ENCODE measurements at regions not wholly inside any gene's neighbourhood (a gene's known extent, or its start where the extent isn't known, plus 50 kb on each side); places are given as distances from the start of the nearest gene placed in this dataset.
"Not testable (repeated sequence)": the region's sequence is repeated elsewhere in the genome, so short reads cannot be mapped to it uniquely, and the experiment has no call there.

DNA sequence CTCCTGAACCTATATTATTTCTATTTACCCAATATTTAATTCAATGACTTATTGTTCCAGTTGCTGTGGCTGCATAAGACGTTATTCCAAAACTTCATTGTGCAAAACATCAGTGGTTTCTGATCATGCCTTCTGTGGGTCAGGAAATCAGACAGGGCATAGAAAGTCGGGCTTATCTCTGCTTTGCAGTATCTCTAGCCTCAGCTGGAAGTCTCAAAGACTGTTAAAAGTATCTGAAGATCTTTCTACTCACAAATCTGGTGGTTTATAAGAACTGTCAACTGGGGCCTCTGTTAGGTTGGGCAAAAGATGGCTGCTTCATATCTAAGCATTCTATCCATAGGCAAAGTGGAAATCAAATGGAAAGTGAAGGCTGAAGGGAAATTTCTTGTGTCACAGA lies 687.7 kb upstream of the ARRDC3 start:
- DNase-seq: no peak

DNA sequence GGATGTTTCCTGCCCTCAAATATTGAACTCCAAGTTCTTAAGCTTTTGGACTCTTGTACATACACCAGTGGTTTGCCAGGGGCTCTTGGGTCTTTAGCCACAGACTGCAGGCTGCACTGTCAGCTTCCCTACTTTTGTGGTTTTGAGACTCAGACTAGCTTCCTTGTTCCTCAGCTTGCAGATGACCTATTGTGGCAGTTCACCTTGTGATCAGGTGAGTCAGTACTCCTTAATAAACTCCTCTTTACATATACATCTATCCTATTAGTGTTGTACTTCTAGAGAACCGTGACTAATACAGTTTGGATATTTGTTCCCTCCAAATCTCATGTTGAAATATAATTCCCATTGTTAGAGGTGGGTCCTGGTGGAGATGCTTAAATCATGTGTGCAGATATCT lies 681.9 kb upstream of the ARRDC3 start:
- DNase-seq: no peak

DNA sequence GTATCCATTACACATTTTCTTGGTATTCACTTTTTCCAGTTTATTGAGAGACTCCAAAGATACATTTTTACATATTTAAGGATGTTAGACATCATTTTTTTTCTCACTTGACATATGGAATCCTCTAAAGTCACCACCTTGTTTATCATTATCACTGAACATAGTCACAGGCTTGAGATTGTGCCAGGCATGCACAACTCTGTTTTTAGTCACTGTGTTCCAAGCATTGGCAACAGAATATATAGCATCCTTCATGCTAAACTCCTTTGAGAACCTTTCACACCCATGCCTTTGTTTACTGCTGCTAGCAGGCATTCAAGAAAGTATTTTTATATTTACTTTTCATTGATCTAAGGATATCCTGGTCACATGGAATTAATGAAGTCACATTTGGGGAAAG lies 668.6 kb upstream of the ARRDC3 start:
- DNase-seq: no peak

DNA sequence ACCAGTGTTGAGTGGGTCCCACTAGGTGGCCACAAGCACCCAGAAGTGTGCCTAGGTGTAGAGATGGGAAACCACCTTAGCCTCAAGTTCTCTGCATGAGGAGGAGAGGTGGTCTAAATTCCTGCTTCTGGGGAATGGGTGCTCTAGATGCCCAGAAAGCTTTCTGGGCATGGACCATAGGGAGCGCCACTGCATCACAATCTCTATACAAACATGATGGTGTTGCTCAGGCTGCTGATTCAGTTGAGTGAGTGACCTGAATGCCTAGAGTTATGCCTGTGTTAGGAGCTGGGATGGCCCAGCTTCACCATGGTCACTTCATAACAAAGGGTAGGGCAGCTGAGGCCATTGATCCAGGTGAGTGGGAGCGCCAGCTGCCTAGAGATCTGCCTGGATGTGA lies 667.9 kb upstream of the ARRDC3 start:
- no peak for DNase-seq

DNA sequence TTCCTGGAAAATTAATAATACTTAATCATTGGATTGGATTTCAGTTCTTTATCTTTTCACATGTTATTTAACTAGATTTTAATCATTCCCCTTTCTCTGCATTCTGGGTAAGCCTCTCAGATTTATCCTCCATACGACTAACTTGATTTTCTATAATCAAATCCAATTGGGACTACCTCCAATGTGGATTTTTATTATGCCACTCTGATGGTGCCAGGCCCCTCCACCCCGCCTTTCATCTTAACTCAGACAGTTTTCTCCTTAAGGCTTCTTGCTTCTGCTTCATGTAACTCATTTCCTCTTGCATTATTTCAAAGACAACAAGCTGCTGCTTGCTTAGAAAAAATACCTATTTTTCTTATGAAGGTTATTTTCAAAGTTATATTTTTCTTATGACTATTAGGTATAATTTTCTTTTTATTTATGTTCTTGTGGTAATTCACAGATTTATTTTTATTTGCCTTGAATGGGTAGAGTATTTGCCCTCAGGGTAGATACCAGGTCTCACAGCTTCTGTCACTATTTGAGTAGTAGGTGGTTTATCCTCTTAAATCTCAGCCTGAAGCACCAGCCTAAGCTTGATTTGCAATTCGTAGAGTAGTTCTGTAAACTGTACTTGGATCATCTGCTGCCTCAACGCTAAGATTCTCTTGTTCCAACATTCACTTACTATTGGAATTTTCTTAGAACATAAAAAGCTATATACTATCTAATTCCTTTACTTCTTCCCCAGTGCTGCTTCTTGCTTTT lies 659.0 kb upstream of the ARRDC3 start:
- no peak for DNase-seq

DNA sequence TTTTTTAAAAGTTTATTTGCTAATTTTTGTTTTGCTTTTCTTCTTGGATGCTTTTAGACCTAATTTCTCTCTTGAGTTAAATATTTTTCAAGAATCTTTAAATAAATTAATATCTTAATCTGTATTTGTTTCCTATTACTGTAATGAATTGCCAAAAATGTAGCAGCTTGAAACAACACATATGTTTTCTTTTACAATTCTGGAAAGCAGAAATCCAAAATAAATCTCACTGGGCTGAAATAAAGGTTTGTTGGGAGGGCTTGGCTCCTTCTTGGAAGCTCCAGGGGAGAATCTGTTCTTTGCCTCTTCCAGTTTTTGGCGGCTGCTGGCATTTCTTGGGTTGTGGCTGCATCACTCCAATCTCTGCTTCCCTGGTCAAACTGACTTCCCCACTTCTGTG lies 658.1 kb upstream of the ARRDC3 start:
- DNase-seq: no peak

DNA sequence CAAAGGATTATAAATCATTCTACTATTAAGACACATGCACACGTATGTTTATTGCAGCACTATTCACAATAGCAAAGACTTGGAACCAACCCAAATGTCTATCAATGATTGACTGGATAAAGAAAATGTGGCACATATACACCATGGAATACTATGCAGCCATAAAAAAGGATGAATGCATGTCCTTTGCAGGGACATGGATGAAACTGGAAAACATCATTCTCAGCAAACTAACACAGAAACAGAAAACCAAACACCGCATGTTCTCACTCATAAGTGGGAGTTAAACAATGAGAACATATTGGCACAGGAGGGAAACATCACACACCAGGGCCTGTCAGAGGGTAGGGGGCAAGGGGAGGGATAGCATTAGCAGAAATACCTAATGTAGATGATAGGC lies 646.7 kb upstream of the ARRDC3 start:
- DNase-seq: not testable (repeated sequence)

DNA sequence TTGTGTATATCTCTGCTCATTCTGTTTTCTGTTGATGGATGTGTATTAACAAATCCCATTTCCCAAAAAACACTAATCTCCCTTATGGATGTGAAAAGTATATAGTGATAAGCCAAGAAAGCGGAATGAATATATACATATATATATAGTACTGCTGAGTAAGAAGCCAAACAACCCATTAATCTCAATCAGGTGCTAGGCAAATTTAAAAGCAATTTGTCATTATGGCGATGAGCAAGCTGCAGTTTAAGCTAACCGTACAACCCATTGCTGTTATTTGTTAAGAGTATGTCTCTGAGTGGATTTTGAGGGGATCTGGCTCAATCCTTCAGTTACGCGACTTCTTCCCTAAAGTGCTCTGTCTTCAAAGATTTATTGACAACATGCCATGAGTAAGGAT lies 640.4 kb upstream of the ARRDC3 start:
- no peak for DNase-seq

DNA sequence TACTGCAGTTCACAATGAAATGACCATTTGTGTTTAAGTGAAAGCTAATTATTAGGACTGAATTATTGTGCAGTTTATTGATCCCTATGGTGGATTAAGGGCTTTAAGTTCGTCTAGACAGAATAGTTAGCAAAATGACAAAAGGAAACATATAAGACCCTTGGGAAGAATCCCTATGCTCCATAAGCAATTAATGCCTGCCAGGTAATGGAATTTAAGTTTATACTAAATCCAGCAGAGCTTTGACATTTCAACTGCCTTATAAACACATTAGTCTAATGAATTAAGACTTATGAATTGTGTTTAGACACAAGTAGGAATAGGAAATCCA lies 640.0 kb upstream of the ARRDC3 start:
- DNase-seq: no peak

DNA sequence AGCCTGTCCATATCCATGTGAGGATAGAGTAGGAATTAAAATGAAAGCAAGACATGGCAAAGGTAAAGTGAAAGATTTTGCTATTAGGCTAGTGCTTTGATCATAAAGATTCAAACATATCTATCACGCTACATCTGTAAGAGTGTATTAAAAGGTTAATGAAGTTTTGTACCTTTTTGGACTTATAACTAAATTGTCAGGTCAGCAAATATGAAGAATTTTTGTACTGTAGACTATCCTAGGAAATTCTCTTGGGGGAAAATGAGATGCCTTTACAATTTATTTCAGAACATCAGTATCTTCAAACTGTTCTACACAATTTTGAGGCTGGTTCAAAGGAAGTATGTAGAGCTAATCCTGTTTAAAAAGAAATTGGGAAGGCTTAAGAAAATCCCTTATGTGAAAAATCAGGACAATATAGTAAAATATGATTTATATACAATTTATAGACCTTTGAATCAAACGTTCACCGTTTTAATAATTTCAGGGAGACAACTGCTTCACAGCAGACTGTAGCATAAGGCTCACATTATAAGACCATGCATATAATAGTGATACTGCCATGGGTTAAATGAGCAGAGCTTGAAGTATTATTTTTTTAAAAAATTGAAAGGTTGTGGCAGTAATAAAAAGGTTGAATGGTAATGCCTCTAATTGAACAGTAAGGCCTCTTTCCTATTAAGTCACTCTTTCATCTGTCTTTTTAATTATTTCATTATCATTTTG lies 639.5 kb upstream of the ARRDC3 start:
- DNase-seq: no peak

DNA sequence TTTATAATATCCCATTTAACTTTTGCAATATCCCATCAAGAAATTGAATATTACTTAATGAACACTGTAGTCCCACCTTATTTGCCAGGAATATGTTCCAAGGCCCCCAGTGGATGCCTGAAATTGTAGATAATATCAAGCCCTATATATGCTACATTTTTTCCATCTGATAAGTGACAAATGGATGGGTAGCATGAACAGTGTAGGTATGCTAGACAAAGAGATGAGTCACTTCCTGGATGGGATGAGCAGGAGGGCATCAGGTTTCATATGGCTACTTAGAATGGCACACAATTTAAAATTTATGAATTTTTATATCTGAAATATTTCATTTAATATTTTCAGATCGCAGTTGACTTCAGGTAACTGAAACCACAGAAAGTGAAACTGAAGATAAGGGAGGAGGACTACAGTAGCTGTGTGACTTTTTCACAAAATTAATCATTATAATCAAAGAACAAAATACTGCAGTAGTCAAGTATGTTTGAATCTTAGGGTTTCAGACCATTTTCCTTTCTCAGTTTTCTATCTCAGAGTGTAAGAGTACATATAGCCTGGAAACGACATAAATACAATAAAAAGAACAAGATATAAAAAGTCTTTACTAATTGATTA lies 636.4 kb upstream of the ARRDC3 start:
- no peak for DNase-seq

DNA sequence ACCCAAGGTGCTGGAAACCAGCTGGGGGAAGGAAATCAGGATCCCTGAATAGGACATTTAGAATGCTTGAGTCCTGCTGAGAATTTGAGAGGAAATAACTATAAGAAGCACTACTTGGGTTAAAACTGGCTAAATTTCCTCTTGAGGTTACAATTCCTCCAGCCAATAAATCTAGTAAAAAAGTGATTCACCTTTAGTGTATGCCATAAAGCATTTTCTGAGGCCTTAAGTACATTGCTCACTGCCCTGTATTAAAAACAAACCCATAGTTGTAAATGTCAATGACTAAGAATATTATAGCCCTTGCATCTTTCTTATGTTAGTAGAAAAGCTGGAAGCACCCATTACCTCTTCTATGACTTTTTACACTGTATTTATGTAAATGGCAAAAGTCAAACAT lies 634.7 kb upstream of the ARRDC3 start:
- no peak for DNase-seq

DNA sequence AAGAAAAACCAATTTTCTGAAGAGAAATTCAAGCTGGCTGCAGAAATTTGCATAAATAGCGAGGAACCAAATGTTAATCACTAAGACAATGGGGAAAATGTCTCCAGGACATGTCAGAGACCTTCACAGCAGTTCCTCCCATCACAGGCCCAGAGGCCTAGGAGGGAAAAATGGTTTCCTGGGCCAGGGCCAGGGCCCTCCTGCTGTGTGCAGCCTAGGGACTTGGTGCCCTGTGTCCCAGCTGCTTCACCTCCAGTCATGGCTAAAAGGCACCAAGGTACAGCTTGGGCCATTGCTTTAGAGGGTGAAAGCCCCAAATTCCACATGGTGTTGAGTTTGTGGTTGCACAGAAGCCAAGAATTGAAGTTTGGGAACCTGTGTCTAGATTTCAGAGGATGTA lies 628.7 kb upstream of the ARRDC3 start:
- DNase-seq: not testable (repeated sequence)

DNA sequence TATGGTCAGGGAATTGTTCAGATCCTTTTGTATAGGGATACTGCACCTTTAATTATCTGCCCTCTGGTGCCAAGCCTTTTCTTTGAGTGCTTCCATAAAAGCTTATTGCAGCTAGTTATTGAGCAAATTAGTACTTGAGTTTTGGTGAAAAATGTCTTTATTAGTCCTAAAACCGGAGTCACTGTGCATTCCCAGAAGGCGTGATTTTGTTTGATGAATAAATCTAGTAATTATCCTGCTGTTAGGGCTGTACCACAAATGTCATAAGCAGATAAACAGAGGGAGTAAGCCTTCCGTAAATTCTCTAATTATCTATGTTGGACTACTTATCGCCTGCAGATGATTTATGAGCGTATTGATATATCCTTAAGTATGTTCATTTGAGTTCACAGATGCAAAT lies 620.7 kb upstream of the ARRDC3 start:
- no peak for DNase-seq

DNA sequence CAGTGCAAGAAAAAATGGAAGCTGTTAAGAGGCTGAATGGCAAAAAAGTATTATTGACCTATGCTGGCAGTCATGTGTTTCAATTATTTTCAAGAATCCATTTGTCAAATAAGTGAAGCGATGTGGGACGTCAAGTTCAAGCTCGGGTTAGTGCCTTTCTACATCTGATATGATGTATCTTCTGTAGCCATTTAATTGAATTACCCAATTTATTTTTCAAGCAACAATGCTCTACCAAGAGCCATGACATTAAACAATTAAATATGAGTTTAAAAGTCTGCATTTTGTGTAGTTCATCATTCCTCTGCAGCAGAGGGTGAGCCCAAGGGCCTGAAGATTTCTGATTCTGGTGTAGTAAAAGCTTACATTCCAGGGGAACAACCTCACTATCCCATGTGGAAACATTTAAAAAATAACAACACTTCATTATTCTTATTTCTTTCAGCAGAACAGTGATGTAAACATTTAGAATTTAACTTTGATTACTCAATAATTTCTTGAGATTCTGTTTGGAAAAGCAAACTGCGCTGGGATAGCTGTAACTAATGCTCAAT lies 619.7 kb upstream of the ARRDC3 start:
- DNase-seq: no peak

DNA sequence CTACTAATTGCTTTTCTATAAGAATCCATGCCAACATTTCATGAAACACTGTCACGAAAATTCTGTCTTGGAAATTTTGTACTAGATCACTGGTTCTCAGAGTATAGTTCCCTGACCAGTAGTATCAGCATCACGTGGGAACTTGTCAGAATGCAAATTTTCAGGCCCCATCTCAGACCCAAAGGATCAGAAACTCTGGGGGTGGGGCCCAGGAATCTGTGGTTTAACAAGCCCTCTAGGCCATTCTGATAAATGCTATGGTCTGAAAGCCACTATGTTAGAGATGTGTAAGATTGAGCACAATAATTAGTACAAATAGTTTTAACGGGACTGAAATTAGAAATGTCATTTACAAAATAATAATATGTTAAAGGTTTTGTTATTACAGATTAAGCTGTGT lies 615.7 kb upstream of the ARRDC3 start:
- DNase-seq: no peak

DNA sequence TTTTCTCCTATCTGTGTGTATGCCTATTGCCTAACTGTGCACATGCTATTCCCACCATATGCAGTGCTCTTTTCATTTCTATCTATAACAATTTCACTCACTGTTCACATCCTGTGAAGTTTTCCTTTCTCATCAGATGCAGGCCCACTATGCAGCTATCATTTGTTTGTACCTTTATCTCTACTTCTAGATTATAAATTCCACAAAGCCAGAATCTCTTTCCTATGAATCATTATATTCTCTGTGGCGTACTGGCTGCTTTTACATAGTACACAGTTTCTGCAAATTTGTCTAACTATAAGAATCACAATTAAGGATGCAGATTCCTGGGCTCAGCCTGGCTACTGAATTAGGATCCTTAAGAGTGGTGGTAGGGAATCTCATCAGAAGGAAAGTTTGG lies 600.8 kb upstream of the ARRDC3 start:
- DNase-seq: no peak

DNA sequence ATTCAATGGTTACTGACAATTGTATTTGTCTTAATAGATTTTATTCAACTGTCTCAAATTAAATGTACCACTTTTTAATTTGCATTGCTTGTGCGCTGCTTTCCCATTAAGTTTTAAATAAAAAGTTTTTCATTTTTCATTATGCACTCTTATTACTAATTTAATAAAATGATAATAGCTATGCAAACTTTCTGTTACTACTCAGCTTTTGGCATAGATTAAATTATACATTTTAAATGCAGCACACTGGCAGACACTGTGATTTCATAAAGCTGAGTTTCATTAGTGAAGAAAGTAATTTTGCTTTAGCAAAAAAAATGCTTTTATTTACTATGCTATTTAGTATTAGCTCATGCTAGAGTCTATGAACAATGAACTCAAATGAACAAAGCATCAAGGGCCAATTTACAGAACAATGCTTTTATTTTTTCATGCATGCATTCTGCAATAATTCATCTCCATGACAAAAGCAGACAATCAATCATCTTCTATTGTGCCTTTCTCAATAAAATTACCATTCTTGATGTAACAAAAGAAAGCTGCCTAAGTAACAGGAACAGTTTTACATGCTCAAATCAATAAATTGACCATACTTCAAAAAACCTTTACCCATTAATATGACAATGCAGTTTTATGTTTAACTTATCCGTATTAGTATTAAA lies 595.2 kb upstream of the ARRDC3 start:
- no peak for DNase-seq

DNA sequence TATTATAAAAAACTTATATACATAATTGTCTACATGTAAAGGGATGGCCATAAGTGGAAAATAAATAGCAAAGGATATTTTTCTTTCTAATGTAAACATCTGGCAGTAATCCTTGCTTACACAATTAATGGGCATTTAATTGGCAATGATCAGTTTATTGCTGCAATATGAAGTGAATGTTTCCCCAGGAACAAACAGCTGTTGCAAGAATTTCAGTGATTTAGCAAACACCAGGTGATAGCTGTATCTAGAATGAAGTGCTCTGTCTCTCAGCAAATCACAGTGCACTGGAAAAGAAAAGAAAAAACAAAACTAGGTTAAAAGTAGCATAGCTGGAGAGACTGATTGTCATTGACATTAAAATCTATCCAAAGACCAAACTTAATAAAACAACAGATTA lies 594.5 kb upstream of the ARRDC3 start:
- peak; percentile 0 for DNase-seq

DNA sequence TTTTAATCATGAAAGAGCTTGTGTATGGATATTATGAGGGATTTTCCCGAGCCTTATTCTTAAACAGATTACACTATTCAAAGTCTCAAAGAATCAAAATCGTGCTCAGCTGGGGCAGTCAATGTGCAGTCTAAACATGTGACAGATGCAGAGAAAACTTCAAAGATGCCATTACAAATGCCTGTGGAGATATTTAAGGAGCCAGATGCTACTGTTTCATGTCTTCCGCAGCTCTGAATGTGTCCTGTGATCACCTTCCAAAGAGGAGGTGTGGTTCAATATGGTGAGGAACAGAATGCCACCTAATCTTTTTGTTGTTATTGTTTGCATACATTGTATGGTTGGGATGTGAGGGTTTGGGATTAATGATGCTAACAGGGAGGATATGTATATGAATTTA lies 593.3 kb upstream of the ARRDC3 start:
- no peak for DNase-seq

DNA sequence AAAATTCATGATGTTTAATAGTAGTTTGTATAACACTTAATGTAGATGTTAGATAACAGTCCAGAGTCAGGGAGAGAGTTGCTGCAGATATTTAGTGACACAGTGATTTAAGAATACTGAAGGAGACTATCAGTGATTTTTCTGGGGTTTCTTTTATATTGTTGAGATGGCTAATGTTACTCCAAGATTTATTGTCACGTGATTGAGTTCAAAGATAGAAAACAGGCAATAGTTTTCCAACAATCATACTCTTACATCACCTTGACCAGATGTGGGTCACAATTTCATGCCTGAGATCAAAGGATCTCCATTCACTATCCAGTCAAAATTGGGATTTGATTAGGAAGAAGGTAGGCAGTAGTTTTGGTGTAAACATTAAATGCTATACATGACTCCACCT lies 580.0 kb upstream of the ARRDC3 start:
- DNase-seq: no peak

DNA sequence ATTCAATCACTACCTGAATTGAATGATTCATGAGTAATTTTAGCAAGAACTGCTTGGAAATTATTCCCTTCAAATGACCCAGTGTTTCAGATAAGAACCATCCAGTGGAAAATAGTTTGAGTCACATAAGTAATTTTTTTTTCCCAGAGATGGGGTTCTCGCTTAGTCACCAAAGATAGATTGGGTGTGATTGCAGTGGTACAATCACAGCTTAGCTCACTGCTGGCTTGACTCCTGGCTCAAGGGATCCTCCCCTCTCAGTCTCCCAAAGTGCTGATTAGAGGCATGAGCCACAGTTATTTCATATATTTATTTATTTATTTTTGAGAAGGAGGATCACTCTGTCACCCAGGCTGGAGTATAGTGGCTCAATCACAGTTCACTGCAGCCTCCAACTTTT lies 574.5 kb upstream of the ARRDC3 start:
- no peak for DNase-seq

DNA sequence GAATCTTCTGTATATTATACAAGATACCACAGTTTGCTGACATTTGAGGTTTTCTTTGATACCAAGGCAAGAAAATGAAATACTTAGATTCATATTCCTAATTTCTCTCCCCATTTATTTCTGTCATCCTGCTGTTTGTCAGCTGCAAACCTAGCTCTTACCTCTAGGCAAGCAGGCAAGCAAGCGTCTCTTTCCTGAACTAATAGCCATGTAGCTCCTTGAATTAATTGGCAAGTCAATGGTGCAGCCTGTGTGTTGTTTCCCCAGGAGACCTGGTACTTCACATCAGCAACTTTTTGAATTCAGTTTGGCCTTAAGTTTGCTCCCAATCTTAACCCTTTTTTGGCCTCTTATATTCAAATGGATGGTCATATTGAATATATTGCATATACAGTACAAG lies 573.6 kb upstream of the ARRDC3 start:
- no peak for DNase-seq

DNA sequence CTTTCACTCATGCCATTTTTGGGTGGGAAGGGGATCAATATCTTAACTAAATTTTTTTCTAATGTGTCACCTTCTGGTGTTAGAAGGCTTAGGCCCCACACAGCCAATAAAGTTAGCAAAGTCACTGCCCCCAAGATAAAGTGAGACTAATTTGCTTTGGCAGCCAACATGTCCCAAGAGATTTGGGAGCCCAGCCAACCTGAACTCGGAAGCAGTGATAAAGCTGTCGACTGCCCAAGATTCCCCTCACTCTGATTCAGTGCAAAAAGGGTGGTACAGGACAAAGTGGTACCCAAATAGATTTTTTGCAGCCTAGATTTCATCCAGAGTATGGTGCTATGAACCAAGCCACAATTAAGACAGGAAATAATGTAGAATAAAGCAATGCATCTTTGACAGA lies 572.5 kb upstream of the ARRDC3 start:
- no peak for DNase-seq
